Cardiac muscle cell (in vitro differentiated cells and primary cell): ENCODE measurements at regions not wholly inside any gene's neighbourhood (a gene's known extent, or its start where the extent isn't known, plus 50 kb on each side); places are given as distances from the start of the nearest gene placed in this dataset.
A peak's percentile ranks its signal among the peaks of the same experiment; 100 is the strongest.

Source experiments
- DNase-seq, 2 donors: peaks; one replicate each; pipeline versions ENCODE4 v3.0.0 to v3.0.0-alpha.2; 2010 to 2017; ENCODE audit warnings: low read depth in 1 of 2, low spot score in 1 of 2
- H3K27ac ChIP-seq: fragments of 200-600 bp; sonication (generic); 2 replicates; pipeline ENCODE4 v1.5.1; 2016
- H3K27me3 ChIP-seq: fragments of 200-600 bp; sonication (generic); 2 replicates; pipeline ENCODE4 v1.6.0; 2016; ENCODE audit warnings: control low read depth
- H3K36me3 ChIP-seq: fragments of 200-600 bp; sonication (generic); 2 replicates; pipeline ENCODE4 v1.5.1; 2016; ENCODE audit warnings: control low read depth
- H3K4me1 ChIP-seq: fragments of 200-600 bp; sonication (generic); 2 replicates; pipeline ENCODE4 v1.8.1; 2017; ENCODE audit warnings: low read depth, mild to moderate bottlenecking, mixed run types
- H3K4me3 ChIP-seq: fragments of 200-600 bp; sonication (generic); 2 replicates; pipeline ENCODE4 v1.5.1; 2016; ENCODE audit warnings: mild to moderate bottlenecking
- H3K9me3 ChIP-seq: fragments of 200-600 bp; sonication (generic); 2 replicates; pipeline ENCODE4 v1.5.1; 2017; ENCODE audit warnings: low read depth, mild to moderate bottlenecking, control low read depth
- CTCF ChIP-seq: IDR thresholded peaks from 2 replicates; pipeline ENCODE4 v1.5.1; 2012; ENCODE audit warnings: low read depth, mild to moderate bottlenecking, low read length

GRCh38 chr13:77470986-77471385, 64.5 kb upstream of the SCEL start:
- H3K9me3 ChIP-seq = no peaks in the 10 kb centered on the region
- no peaks in the 10 kb centered on the region for H3K27me3 ChIP-seq
- no peak for TF ChIP-seq CTCF
- H3K36me3 ChIP-seq = no peaks in the 10 kb centered on the region
- no peaks in the 10 kb centered on the region for H3K4me1 ChIP-seq
- no peak overlapping the region for H3K27ac ChIP-seq
- no peak for DNase-seq
- no peak overlapping the region for H3K4me3 ChIP-seq

GRCh38 chr13:77466753-77467422, 68.6 kb upstream of the SCEL start:
- TF ChIP-seq CTCF = no peak
- H3K9me3 ChIP-seq = no peaks in the 10 kb centered on the region
- H3K4me3 ChIP-seq = no peak overlapping the region
- DNase-seq = no peak
- no peaks in the 10 kb centered on the region for H3K4me1 ChIP-seq
- H3K36me3 ChIP-seq = no peaks in the 10 kb centered on the region
- no peak overlapping the region for H3K27ac ChIP-seq
- no peaks in the 10 kb centered on the region for H3K27me3 ChIP-seq

GRCh38 chr13:77465603-77466195, 69.8 kb upstream of the SCEL start:
- Histone ChIP-seq H3K27me3 (no peaks in the 10 kb centered on the region), H3K4me1 (no peaks in the 10 kb centered on the region), H3K36me3 (no peaks in the 10 kb centered on the region), H3K27ac (no peak overlapping the region), H3K4me3 (no peak overlapping the region), H3K9me3 (no peaks in the 10 kb centered on the region)
- no peak for DNase-seq
- TF ChIP-seq CTCF = no peak

GRCh38 chr13:77460195-77460594, 75.3 kb upstream of the SCEL start:
- no peak for TF ChIP-seq CTCF
- H3K9me3 ChIP-seq = no peaks in the 10 kb centered on the region
- H3K4me1 ChIP-seq = no peaks in the 10 kb centered on the region
- DNase-seq = peak in 1 of 2 donors; percentile 57
- no peaks in the 10 kb centered on the region for H3K36me3 ChIP-seq
- no peaks in the 10 kb centered on the region for H3K27me3 ChIP-seq
- no peak overlapping the region for H3K4me3 ChIP-seq
- H3K27ac ChIP-seq = no peak overlapping the region

GRCh38 chr13:77459592-77459991, 75.9 kb upstream of the SCEL start:
- TF ChIP-seq CTCF = no peak

More at GRCh38 chr13:77459592-77459991, 75.9 kb upstream of the SCEL start:
- no peak overlapping the region for H3K27ac ChIP-seq
- no peaks in the 10 kb centered on the region for H3K27me3 ChIP-seq
- no peaks in the 10 kb centered on the region for H3K4me1 ChIP-seq
- no peak overlapping the region for H3K4me3 ChIP-seq
- no peaks in the 10 kb centered on the region for H3K9me3 ChIP-seq
- no peak for DNase-seq
- no peaks in the 10 kb centered on the region for H3K36me3 ChIP-seq
